Renal pelvis (tissue), 1 donor: ENCODE measurements at regions not wholly inside any gene's neighbourhood (a gene's known extent, or its start where the extent isn't known, plus 50 kb on each side); places are given as distances from the start of the nearest gene placed in this dataset.

Experiments used
- DNase-seq: peaks from one replicate; pipeline ENCODE4 v3.0.0-alpha.2; 2013

GRCh38 chr11:71311176-71311925 is 59.0 kb upstream of the SHANK2 start:
- DNase-seq, result no peak

- DNase-seq, result no peak
Measured at GRCh38 chr11:71310184-71310583, 57.8 kb upstream of the SHANK2 start.

GRCh38 chr11:71309611-71310010 is 57.2 kb upstream of the SHANK2 start:
- DNase-seq, result no peak

GRCh38 chr11:71309181-71309580 is 56.8 kb upstream of the SHANK2 start:
- DNase-seq, result no peak

- DNase-seq, result no peak
Measured at GRCh38 chr11:71307811-71308645, 55.7 kb upstream of the SHANK2 start.

- DNase-seq, result no peak
Measured at GRCh38 chr11:71305451-71306125, 53.2 kb upstream of the SHANK2 start.

GRCh38 chr11:71305041-71305440 is 52.7 kb upstream of the SHANK2 start:
- DNase-seq, result no peak

GRCh38 chr11:71304491-71304890 is 52.1 kb upstream of the SHANK2 start:
- DNase-seq, result no peak

GRCh38 chr11:71304045-71304444 is 51.7 kb upstream of the SHANK2 start:
- no peak for DNase-seq

- no peak for DNase-seq
Measured at GRCh38 chr11:71302911-71303310, 50.5 kb upstream of the SHANK2 start.

- DNase-seq, result no peak
Measured at GRCh38 chr11:71302534-71302909, 50.1 kb upstream of the SHANK2 start.
